ENCODE measurements at regions not wholly inside any gene's neighbourhood (a gene's known extent, or its start where the extent isn't known, plus 50 kb on each side); places are given as distances from the start of the nearest gene placed in this dataset.

- H3K4me3 ChIP-seq (ENCODE audit: low read length) = no peak overlapping the region
- H3K4me2 ChIP-seq (ENCODE audit: low read length) = no peak overlapping the region
- H2AFZ ChIP-seq (ENCODE audit: low read depth, low read length) = no peak overlapping the region
- no peaks in the 10 kb centered on the region for H3K9me3 ChIP-seq (ENCODE audit: low read length)
- no peaks in the 10 kb centered on the region for H3K9me2 ChIP-seq (ENCODE audit: insufficient read depth, low read length)
- H3F3A ChIP-seq (ENCODE audit: insufficient read depth, low read length, poor library complexity, severe bottlenecking) = no peaks in the 10 kb centered on the region
- no peak overlapping the region for H3K27ac ChIP-seq (ENCODE audit: low read length)
- H4K20me1 ChIP-seq (ENCODE audit: insufficient read depth) = no peaks in the 10 kb centered on the region
- H3K36me3 ChIP-seq (ENCODE audit: insufficient read depth, low read length) = no peaks in the 10 kb centered on the region
- no peaks in the 10 kb centered on the region for H3K27me3 ChIP-seq (ENCODE audit: insufficient read depth, low read depth, low read length)
- TF ChIP-seq CTCF (IDR thresholded peaks at IDR 0.05; ENCODE audit: poor library complexity, severe bottlenecking) = no peak
- no peak for TF ChIP-seq POLR2AphosphoS5 (IDR thresholded peaks at IDR 0.05)
- no peak for TF ChIP-seq EZH2 (IDR thresholded peaks at IDR 0.05; ENCODE audit: borderline replicate concordance, insufficient read depth, low read length, poor library complexity, severe bottlenecking)
- no peak for TF ChIP-seq RAD21 (conservative IDR thresholded peaks at IDR 0.05)
- no peak for TF ChIP-seq REST (IDR thresholded peaks at IDR 0.05; ENCODE audit: borderline replicate concordance)
- no peak for TF ChIP-seq EP300 (conservative IDR thresholded peaks at IDR 0.05; ENCODE audit: poor library complexity, severe bottlenecking)
- TF ChIP-seq TAF1 (IDR thresholded peaks at IDR 0.05; ENCODE audit: low read depth) = no peak
- TF ChIP-seq SMC3 (conservative IDR thresholded peaks at IDR 0.05; ENCODE audit: poor library complexity) = no peak
- no peak for TF ChIP-seq MXI1 (conservative IDR thresholded peaks at IDR 0.05; ENCODE audit: poor library complexity, severe bottlenecking)
- H3K9ac ChIP-seq (ENCODE audit: low read length) = no peak overlapping the region
- H3K79me2 ChIP-seq (replicated peaks; ENCODE audit: insufficient read depth, low read length) = no peaks in the 10 kb centered on the region
These were observed 314.2 kb upstream of the PRICKLE1 start for GRCh38 chr12:42903736-42904135.

GRCh38 chr12:42902001-42902400 is 312.5 kb upstream of the PRICKLE1 start:
- TF ChIP-seq TAF1 (IDR thresholded peaks at IDR 0.05; ENCODE audit: low read depth) (no peak), SMC3 (conservative IDR thresholded peaks at IDR 0.05; ENCODE audit: poor library complexity) (no peak), MXI1 (conservative IDR thresholded peaks at IDR 0.05; ENCODE audit: poor library complexity, severe bottlenecking) (no peak), REST (IDR thresholded peaks at IDR 0.05; ENCODE audit: borderline replicate concordance) (no peak), CTCF (IDR thresholded peaks at IDR 0.05; ENCODE audit: poor library complexity, severe bottlenecking) (no peak), EP300 (conservative IDR thresholded peaks at IDR 0.05; ENCODE audit: poor library complexity, severe bottlenecking) (no peak)
- no peak overlapping the region for H3K4me3 ChIP-seq (ENCODE audit: low read length)
- no peaks in the 10 kb centered on the region for H3K27me3 ChIP-seq (ENCODE audit: insufficient read depth, low read depth, low read length)
- H2AFZ ChIP-seq (ENCODE audit: low read depth, low read length) = no peak overlapping the region
- no peak overlapping the region for H3K4me2 ChIP-seq (ENCODE audit: low read length)
- H3K36me3 ChIP-seq (ENCODE audit: insufficient read depth, low read length) = no peaks in the 10 kb centered on the region
- no peaks in the 10 kb centered on the region for H3F3A ChIP-seq (ENCODE audit: insufficient read depth, low read length, poor library complexity, severe bottlenecking)
- no peak overlapping the region for H3K27ac ChIP-seq (ENCODE audit: low read length)
- H3K9ac ChIP-seq (ENCODE audit: low read length) = no peak overlapping the region
- no peaks in the 10 kb centered on the region for H3K9me3 ChIP-seq (ENCODE audit: low read length)
- H3K79me2 ChIP-seq (replicated peaks; ENCODE audit: insufficient read depth, low read length) = no peaks in the 10 kb centered on the region
- no peaks in the 10 kb centered on the region for H4K20me1 ChIP-seq (ENCODE audit: insufficient read depth)
- no peaks in the 10 kb centered on the region for H3K9me2 ChIP-seq (ENCODE audit: insufficient read depth, low read length)
